Esophagus squamous epithelium (tissue), 5 donors: ENCODE measurements at regions not wholly inside any gene's neighbourhood (a gene's known extent, or its start where the extent isn't known, plus 50 kb on each side); places are given as distances from the start of the nearest gene placed in this dataset.

Experiments used
- DNase-seq: peaks from one replicate; lab custom pipeline; 2025; lab: John Stamatoyannopoulos, UW
- H3K27ac ChIP-seq, 4 donors: fragments of 200-600 bp; sonication (generic); one replicate each; pipeline ENCODE4 v1.5.1; 2016 to 2019; ENCODE audit warnings: mild to moderate bottlenecking in 1 of 4
- H3K27me3 ChIP-seq, 4 donors: fragments of 200-600 bp; sonication (generic); 1 replicate in 3 of 4; 2 replicates in 1 of 4; pipeline versions ENCODE4 v1.5.1 to v1.6.0; 2017 to 2021; ENCODE audit warnings: antibody characterized with exemption in 1 of 4
- H3K36me3 ChIP-seq, 3 donors: fragments of 200-600 bp; sonication (generic); one replicate each; pipeline ENCODE4 v1.5.1; 2016 to 2019
- H3K4me1 ChIP-seq, 3 donors: fragments of 200-600 bp; sonication (generic); one replicate each; pipeline ENCODE4 v1.5.1; 2017 to 2019
- H3K4me3 ChIP-seq, 4 donors: fragments of 200-600 bp; sonication (generic); 1 replicate in 3 of 4; 2 replicates in 1 of 4; pipeline ENCODE4 v1.5.1; 2016 to 2019; ENCODE audit warnings: mild to moderate bottlenecking in 2 of 4, moderate library complexity in 1 of 4
- H3K9me3 ChIP-seq, 3 donors: fragments of 200-600 bp; sonication (generic); one replicate each; pipeline ENCODE4 v1.5.1; 2016 to 2019
- CTCF ChIP-seq, 6 experiments: fragments of 450-650 bp in 4 of 6; fragments of 200-600 bp in 2 of 6; sonication (generic) in 2 of 6; IDR thresholded peaks; one replicate each; pipeline ENCODE4 v1.5.1; 2016 to 2019; ENCODE audit warnings: antibody characterized with exemption in 6 of 6, mild to moderate bottlenecking in 4 of 6, moderate library complexity in 4 of 6
- POLR2A ChIP-seq, 4 donors: fragments of 450-650 bp; IDR thresholded peaks; one replicate each; pipeline ENCODE4 v1.6.1; 2017; ENCODE audit warnings: antibody characterized with exemption in 4 of 4, mild to moderate bottlenecking in 4 of 4, moderate library complexity in 3 of 4
- WGBS, 2 donors: methylation state at CpG; one replicate each; pipeline ENCODE4 v1.1.5; 2018; 5-methylcytosine and 5-hydroxymethylcytosine counted together
- intact Hi-C: fragments of 100-400 bp; cut with DNase I; formaldehyde crosslinking; loops from one replicate; pipeline ENCODE4 v1.15.0; 2022
- donor health status: DM: yes; HTN: yes; CAD: no.

DNA sequence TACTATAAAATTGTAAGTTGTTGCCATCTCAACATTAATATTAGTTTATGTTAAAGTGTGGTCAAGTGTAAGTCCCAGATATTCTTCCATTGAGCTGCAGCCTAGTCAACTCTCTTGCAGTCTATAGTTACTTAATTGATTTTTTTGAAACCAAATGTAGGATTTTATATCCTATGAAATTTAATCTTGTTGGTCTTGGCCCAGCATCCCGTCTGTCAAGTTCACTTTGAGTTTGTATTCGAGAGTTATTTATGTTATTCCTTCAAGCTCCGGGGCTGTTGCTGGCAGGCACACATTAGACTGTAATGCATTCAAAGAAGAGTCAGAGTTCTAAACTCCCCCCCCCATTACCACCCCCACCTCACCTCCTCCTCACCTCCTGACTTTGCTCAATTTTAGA, 71.0 kb upstream of the SPACA1 start:
- no peaks in the 10 kb centered on the region for H3K9me3 ChIP-seq
- intact Hi-C loops, result no loop called here
- no peaks in the 10 kb centered on the region for H3K36me3 ChIP-seq
- TF ChIP-seq POLR2A (IDR thresholded peaks at IDR 0.05) (no peak), CTCF (IDR thresholded peaks at IDR 0.05) (no peak)
- DNase-seq, result no peak
- H3K27me3 ChIP-seq, result no peaks in the 10 kb centered on the region
- H3K27ac ChIP-seq, result no peak overlapping the region
- H3K4me3 ChIP-seq, result no peak overlapping the region
- no peaks in the 10 kb centered on the region for H3K4me1 ChIP-seq
- WGBS, 2 donors, result 36 to 50% methylated on average over 3 of the region's 3 CpGs

GRCh38 chr6:87975561-87975960, 72.1 kb upstream of the SPACA1 start:
- Histone ChIP-seq H3K27ac (no peak overlapping the region), H3K4me3 (no peak overlapping the region), H3K4me1 (no peaks in the 10 kb centered on the region), H3K27me3 (peaks cover 0 to under 1% (median 0%) of the 10 kb centered on the region in 4 donors), H3K36me3 (no peaks in the 10 kb centered on the region), H3K9me3 (no peaks in the 10 kb centered on the region)
- intact Hi-C loops, result no loop called here
- 86% methylated on average over 2 of the region's 2 CpGs for WGBS, 2 donors
- DNase-seq, result no peak
- TF ChIP-seq CTCF (IDR thresholded peaks at IDR 0.05) (no peak), POLR2A (IDR thresholded peaks at IDR 0.05) (no peak)

DNA sequence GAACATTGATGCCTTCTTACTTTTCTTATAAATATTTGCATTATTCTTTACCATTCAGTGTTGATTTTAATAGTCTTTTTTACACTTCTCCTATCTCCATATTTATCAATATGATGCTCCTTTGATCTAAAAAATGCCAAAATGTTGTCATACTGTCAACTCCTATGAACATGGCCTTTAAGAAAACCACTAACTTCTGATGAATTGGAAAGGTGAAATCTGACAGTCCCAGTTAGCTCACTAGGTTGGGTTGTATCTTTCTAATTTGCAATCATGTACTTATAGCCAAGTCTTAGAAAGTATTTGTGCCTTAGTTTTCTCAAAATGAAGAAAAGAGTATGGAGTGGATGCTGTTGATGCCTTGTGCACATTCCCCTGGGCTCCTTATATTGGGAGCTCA, 75.4 kb upstream of the SPACA1 start:
- intact Hi-C loops, result no loop called here
- Histone ChIP-seq H3K4me1 (peaks cover 0 to 12% (median 0%) of the 10 kb centered on the region in 3 donors), H3K9me3 (no peaks in the 10 kb centered on the region), H3K36me3 (no peaks in the 10 kb centered on the region), H3K27ac (no peak overlapping the region), H3K27me3 (peaks cover 0 to 31% (median 0%) of the 10 kb centered on the region in 4 donors), H3K4me3 (no peak overlapping the region)
- no peak for DNase-seq
- no peak for TF ChIP-seq POLR2A (IDR thresholded peaks at IDR 0.05)
- no peak for TF ChIP-seq CTCF (IDR thresholded peaks at IDR 0.05)

DNA sequence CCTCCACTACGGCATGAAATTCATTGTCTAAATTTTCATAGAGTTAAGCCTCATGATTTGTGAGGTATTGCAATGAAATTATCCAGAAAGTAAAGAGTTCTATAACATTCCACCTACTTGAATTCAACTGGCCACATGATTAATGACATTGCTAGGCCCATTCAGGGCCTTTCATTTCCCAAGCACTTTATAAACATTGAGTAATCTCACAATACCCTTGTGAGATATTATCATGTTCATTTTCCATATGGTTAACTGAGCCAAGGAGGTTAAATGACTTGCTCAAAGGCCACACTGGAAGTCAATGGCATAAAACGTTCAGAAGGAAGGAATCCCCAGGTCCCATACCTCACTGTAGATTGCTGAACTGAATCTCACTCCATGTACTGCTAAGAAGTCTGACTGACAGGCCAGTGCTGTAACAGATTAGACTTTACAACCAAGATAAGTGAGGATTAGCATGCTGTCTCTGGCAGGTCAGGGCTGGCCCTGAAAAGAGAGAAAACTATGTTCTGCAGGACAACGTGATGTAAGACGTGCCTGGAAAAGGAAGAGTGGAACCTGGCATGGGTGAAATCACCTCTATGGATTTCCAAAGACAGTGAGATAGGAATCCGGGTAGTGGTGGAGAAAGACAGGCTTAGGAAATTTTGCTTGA, 75.9 kb upstream of the SPACA1 start:
- Histone ChIP-seq H3K27me3 (peaks cover 0 to 33% (median 0%) of the 10 kb centered on the region in 4 donors), H3K27ac (no peak overlapping the region), H3K36me3 (no peaks in the 10 kb centered on the region), H3K9me3 (no peaks in the 10 kb centered on the region), H3K4me1 (peaks cover 0 to 12% (median 0%) of the 10 kb centered on the region in 3 donors), H3K4me3 (no peak overlapping the region)
- TF ChIP-seq POLR2A (IDR thresholded peaks at IDR 0.05) (no peak), CTCF (IDR thresholded peaks at IDR 0.05) (no peak)
- WGBS, 2 donors, result 35 to 38% methylated on average over 5 of the region's 5 CpGs
- intact Hi-C loops, result no loop called here
- no peak for DNase-seq

- Histone ChIP-seq H3K27ac (no peak overlapping the region), H3K4me1 (peaks cover 0 to 12% (median 0%) of the 10 kb centered on the region in 3 donors), H3K4me3 (peak overlapping the region; percentile 2 to 57 (median 20)), H3K9me3 (no peaks in the 10 kb centered on the region), H3K36me3 (no peaks in the 10 kb centered on the region), H3K27me3 (peaks cover 0 to 53% (median 0%) of the 10 kb centered on the region in 4 donors)
- WGBS, 2 donors, result 13 to 14% methylated on average over 26 of the region's 26 CpGs
- no peak for TF ChIP-seq CTCF (IDR thresholded peaks at IDR 0.05)
- TF ChIP-seq POLR2A (IDR thresholded peaks at IDR 0.05), result no peak
- intact Hi-C loops, result no loop called here
- no peak for DNase-seq
Measured at GRCh38 chr6:87968435-87969278, 79.0 kb upstream of the SPACA1 start.
